Suprapubic skin (tissue), 3 donors: ENCODE measurements at regions not wholly inside any gene's neighbourhood (a gene's known extent, or its start where the extent isn't known, plus 50 kb on each side); places are given as distances from the start of the nearest gene placed in this dataset.

Experiments used
- CTCF ChIP-seq, 2 donors: fragments of 200-600 bp in 1 of 2; fragments of 450-650 bp in 1 of 2; sonication (generic) in 1 of 2; IDR thresholded peaks; one replicate each; pipeline ENCODE4 v1.5.1; 2016 to 2019; ENCODE audit warnings: antibody characterized with exemption in 2 of 2, mild to moderate bottlenecking in 1 of 2, moderate library complexity in 1 of 2
- POLR2AphosphoS5 ChIP-seq, 3 donors: sonication (generic); formaldehyde crosslinking; IDR thresholded peaks; one replicate each; pipeline ENCODE4 v1.6.1; 2017; ENCODE audit warnings: antibody characterized with exemption in 3 of 3

GRCh38 chr2:220504938-220505503 is 877.6 kb downstream of the SLC4A3 start:
- no peak for TF ChIP-seq CTCF (IDR thresholded peaks at IDR 0.05)
- no peak for TF ChIP-seq POLR2AphosphoS5 (IDR thresholded peaks at IDR 0.05)
